Fibroblast of villous mesenchyme (primary cell): ENCODE measurements at regions not wholly inside any gene's neighbourhood (a gene's known extent, or its start where the extent isn't known, plus 50 kb on each side); places are given as distances from the start of the nearest gene placed in this dataset.

ENCODE experiments used
- DNase-seq: peaks from one replicate; pipeline ENCODE4 v3.0.0-alpha.2; 2010; ENCODE audit warnings: low read depth
- H3K4me3 ChIP-seq: 2 replicates; pipeline ENCODE4 v1.5.1; 2011; ENCODE audit warnings: low read depth, mild to moderate bottlenecking, low read length
- CTCF ChIP-seq: IDR thresholded peaks from 2 replicates; pipeline ENCODE4 v1.5.1; 2012; ENCODE audit warnings: low read depth, mild to moderate bottlenecking, low read length; ENCODE audit not compliant: insufficient read depth

DNA sequence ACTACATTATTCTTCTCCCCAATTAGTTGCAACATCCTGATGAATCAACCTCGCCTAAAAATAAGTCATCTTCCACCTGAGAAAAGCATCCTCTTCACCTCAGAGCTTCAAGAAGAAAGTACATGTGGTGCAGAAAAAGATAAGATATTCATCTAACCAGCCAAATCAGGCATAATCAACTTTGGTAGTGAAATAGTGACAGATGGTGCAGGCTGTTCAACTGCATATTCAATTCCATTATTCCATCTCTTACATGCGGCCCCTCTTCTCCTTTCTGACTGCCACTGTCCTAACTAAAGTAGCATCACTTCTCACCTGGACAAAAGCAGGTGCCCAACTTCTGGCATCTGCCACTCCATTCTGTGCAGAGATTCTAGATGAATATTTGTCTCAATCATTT lies 148.4 kb upstream of the STEAP1 start:
- no peak overlapping the region for H3K4me3 ChIP-seq
- no peak for TF ChIP-seq CTCF
- no peak for DNase-seq

- no peak overlapping the region for H3K4me3 ChIP-seq
- DNase-seq: no peak
- no peak for TF ChIP-seq CTCF
Measured at GRCh38 chr7:90007001-90007654, 147.1 kb upstream of the STEAP1 start.

DNA sequence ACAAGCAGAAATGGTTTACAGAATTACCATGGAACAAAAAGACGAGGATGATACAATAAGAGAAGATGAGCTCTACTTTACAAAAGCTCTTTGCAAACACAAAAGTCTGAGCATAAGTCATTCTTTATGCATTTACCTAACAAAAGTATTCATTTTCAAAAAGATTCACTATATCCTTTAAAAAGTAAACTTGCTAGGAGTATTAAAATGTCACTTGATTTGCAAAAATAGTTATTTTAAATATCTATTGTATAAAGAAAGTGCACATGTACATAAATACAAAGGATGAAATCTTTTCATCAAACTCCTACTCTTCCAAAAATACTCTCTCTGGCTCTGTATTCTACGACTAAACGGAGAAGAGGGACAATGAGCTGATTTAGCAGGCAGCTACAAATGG lies 146.4 kb upstream of the STEAP1 start:
- DNase-seq: no peak
- TF ChIP-seq CTCF: no peak
- no peak overlapping the region for H3K4me3 ChIP-seq

GRCh38 chr7:90022213-90022612 lies 132.1 kb upstream of the STEAP1 start:
- DNase-seq: no peak
- no peak overlapping the region for H3K4me3 ChIP-seq
- TF ChIP-seq CTCF: no peak

- DNase-seq: no peak
- no peak for TF ChIP-seq CTCF
- no peak overlapping the region for H3K4me3 ChIP-seq
Measured at GRCh38 chr7:90025771-90026170, 128.5 kb upstream of the STEAP1 start.

DNA sequence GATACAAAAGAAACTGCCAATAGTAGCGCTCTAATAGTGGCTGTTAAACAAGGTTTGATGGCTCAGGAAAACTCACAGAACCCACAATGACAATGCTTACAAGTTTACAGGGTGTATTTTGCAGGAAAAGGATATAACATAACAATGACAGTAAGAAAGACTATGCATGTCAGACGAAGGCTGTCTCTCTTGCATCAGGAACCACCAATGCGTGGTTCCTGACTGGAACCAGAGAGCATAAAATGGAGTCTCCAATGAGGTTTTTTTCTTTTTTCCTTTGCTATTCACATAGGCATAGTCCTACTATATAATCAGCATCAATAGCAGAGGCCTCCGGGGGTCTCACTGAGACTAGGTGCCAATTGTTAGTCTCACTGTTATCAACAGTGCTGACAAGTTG lies 120.4 kb upstream of the STEAP1 start:
- no peak for TF ChIP-seq CTCF
- no peak for DNase-seq
- H3K4me3 ChIP-seq: no peak overlapping the region

GRCh38 chr7:90053094-90053493 lies 101.2 kb upstream of the STEAP1 start:
- no peak for TF ChIP-seq CTCF
- no peak for DNase-seq

More at GRCh38 chr7:90053094-90053493, 101.2 kb upstream of the STEAP1 start:
- no peak overlapping the region for H3K4me3 ChIP-seq
